Activated effector memory CD4-positive, alpha-beta T cell treated with anti-CD3 and anti-CD28 coated beads, Interleukin-2, amount 50 U/mL, for 16 hours (primary cell): ENCODE measurements at regions not wholly inside any gene's neighbourhood (a gene's known extent, or its start where the extent isn't known, plus 50 kb on each side); places are given as distances from the start of the nearest gene placed in this dataset.

Experiments
- DNase-seq: peaks from one replicate; pipeline ENCODE4 v3.0.0-alpha.2; 2020

DNA sequence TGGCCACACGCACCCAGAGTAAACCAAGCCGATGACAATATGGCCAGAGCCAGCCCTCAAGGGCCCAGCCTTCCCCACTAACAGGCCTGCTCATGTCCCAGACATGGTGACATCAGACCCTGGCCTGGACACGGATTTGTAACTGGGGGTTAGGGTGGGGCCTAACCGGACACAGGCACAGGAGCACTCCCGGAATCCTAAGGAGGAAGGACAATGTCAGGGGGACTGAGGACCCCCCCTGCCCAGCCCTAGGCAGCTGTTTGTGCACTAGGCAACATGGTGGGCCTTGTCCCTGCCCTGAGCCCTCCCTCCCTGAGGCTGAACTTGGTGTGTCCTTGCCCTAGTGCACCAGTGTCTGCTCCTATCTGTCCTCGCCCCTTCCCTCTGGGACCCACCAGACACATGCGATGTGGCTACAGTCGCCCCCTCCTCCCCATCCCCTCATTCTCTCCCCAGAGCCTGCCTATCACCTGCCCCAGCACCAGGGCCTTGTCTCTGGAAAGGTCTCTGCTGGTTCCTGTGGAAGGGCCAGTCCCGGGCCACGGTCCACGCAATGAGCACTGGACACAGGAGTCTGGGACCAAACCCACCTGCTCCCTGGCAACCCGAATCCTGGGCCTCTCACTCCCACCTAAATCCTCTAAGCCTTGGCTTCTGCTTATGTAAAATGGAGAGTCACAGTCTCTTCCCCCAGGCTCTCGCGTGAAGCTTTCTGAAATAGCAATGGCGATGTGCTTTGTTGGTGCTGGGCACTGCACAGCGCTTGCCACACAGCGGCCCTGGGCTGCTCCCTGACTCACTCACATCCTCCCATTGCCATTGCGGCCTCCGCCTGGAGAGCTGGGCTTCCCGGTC lies 76.5 kb upstream of the RAB6C start:
- DNase-seq: peak; percentile 41

DNA sequence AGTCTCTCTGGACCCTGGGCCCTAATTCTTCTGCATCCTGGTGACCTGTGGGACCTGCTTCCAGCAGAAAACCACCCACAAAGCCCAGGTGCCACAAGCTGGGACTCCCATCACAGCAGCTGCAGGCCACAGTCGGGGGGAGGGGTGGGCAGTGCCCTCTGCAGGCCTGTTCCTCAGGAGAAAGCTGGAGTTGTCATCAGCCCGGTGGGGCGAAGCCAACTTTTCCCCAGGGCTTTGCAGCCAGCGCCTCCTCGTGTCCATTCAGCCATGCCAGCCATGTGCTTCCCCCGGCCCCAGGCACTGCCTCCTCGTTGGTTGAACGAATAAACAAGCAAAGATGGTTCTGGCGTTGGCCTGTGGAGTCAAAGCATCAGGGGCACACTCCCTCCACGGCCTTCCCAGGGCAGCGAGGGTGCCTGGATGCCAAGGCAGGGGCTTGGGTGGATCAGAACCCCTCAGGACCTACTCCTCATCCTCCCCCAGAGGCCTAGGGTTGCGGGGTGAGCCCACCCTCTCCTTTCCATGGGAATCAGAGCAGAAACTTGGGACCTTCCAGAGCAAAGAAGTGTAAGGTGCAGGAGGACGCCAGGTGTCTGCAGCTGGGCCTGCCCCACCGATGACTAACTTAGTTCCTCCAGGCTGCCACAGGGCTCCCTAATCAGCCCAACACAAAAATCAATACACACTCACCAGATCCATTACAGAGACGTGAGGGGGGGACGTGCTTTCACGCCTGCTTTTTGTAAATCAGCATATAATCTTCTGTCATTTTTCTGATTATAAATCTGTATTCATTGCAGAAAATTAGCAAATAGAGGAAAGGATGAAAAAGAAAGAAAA lies 75.7 kb upstream of the RAB6C start:
- DNase-seq: peak; percentile 58

DNA sequence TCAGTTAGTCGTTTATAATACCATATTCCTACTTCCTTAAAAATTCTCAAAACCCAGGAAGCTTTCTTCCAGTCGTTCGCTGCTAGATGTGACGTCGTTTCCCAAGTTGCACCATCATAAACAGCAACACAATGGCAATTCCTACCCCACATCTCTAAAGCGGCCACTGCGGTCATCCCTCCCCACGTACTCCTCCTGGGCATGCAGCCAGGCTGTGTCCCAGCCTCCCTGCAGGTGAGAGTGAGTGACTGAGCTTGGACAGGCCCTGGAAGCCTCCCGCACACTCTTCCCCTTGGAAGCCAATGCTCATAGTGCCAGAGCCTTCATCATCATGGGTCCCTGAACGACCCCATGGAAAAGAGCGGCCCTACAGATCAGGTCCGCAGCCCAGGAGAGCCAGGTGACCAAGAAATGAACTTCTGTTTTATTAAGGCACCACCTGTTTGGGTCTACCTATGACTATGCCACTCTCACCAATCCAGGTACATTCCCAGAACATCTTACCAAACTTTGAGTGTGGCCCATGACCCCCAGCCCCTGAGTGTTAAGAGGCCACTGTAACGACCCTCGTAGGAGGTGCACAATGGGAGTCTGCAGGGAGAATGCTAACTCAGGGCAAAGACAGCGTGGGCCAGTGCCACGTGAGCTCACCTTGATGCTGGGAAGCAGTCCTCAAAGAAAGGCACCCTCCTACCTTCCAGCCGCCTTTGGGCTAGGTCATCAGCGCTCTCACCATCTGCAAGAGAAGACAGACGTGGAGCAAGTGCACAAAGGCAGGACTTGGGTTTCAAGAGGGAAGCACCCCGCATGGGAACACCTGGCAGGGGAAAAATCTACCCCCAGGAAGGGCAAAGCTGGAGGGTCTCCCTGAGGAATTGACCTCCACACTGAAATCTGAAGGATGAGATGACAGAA lies 74.7 kb upstream of the RAB6C start:
- peak; percentile 19 for DNase-seq

DNA sequence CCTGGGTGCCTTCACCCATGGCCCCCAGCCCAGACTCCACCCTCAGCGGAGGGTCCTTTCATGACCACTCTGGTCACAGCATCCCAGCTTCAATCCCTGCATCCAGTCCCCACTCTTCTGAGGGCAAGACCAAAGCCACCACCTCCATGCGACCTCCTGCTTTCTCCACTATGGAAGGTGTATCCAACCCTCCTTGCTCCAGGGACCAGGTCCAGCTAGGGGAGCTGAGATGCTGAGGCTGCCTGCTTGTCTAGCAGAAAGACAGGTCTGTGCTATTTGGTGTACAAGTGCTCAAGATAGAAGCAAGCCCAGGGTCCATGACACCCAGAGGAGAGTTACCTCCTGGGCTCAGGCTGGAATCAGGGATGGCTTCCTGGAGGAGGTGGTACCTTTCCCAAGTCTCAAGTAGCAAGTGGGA lies 73.8 kb upstream of the RAB6C start:
- peak; percentile 28 for DNase-seq

DNA sequence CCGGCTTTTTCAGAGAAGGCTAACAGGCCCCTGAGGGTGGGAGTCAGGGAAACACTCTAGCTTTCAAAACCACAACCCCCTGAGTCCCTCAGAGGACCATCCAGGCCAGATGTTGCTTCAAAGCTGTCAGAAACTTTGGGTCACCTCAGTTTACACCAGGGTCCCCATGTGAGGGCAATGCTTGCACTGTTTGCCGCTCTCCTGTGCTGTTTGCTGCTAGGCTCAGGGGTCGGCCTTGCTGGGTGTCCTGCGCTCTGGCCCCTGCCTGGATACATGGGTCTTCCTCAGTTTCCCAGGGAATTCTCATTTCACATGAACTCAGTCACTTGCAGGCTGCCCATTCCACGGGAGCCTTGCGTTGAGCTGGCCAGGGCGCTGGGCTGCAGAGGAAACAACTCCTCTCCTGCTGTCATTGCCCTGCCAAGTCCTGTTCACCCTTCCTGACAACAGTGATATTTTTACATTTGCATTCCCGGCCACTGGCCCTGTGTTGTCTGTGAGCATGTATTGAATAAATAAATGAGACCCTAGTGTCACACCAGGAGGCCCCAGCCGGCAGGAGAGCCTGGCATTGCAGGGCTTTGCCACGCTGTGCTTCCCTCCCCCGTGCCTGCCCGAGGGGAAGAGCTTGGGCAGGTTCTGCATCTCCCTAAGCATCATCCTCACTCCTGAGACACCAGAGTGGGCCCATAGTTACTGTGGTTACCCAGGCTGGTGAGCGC lies 73.2 kb upstream of the RAB6C start:
- peak; percentile 57 for DNase-seq

DNA sequence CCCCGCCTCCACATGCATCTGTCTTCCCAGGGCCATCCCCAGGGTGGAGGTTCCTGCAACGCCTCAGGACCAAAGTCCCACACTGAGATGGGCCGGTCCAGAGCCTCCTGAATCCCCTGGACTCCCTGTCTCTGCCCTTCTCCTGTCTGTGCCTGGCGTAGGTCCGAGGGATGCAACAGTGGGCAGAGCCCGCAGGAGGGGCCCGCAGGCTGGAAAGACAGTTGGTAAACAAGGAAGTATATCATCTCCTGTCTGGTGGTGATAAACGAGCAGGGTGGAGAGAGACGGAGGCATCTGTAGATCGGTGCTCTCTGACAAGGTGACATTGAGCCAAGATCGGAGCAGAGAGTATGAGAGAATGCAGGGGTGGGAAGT lies 72.6 kb upstream of the RAB6C start:
- peak; percentile 48 for DNase-seq

DNA sequence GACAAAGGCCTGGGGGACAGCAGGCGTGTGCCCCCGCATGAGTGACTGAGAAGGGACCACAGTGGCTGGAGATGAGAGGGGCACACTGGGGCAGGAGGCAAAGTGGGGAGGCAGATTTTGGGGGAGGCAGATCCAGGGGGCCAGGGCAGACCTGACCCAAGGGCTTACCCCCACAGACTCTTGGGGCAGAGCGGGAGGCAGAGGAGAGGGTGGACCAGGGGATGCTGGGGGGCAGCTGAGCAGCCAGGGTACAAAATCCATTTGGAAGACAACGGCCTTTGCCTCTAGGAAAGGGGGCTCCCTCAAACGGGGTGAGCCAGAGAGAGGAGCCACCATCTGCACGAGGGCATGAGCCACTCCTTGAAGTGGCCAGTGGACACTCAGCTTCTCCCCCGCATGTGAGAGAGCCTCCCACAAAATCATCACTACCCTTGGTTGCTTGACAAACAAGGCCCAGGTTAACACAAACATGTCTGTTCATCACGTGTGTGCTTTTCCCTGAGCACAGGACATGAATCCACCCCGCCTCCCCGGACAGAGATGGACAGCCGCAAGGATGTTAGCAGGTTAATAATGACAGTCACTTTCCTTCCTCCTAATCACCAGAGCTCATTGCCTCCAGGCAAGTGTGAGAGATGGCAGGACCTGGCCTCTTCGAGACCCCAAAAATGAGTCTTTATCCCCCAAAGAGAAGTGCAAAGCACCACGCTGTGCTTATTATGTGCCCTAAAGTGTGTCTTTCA lies 72.0 kb upstream of the RAB6C start:
- DNase-seq: no peak

DNA sequence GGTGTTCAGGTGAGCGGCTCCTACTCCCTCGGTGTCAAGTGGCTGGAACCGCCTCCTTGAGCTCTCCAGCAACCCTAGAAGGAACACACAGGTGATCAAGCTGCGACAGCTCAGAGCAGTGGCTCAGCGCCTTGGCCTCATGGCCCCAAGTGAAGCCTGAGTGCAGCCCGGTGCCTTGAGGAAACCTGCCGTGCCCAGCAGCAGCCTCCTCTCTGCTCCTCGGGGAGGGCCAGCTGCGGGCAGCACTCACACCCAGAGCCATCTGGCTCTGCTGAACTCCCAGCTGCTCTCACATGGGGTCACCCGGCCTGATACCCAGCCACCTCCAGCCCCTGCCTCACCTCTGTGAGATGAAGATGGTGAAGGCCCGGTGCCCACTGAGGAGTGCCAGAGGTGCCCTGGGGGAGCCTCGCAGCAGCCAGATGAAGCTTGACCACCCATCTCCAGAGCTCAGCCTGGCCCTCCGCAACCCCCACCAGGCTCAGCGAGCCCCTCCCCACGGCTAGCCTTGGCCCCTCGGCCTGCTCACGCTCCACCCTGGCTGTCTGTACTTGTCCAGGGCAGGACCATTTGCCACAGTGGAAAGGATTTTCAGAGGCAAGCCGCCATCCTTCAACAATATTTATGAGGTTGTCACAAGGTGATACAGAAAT lies 70.6 kb upstream of the RAB6C start:
- DNase-seq: peak; percentile 49

DNA sequence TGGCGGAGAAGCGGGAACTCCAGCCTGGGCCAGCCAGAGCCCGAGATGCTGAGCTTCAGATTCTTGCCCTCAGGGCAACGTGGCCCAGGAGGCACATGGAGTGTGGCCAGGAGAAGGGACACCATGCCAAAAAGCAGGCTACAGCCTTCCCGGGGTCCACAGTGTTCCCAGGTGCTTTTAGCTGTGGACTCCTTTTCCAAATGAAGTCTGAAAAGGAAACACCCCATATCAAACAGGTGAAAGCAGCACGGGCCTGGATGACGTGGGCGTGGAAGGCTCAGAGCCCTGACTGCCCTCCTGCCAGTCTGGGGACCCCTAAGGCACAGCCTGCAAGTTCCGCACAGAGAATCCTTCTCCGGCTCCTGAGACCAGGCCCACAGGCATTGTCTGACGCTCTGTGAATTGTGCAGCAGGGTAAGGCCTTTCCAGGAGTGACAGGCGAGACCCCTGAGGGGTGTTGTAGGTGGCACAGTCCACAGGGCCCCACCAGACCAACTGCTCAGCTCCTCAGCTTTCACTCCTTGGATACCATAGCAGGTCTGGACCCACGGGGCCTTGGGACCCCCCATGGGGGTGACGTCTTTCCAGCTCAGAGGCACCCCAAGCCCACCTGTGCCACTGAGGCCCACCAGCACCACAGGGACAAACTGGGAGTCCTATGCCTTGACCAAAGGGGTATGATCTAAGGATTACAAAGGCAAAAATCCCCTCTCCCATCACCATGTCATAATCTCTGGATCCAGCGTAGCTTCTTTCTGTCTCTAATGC lies 69.6 kb upstream of the RAB6C start:
- DNase-seq: peak; percentile 44

DNA sequence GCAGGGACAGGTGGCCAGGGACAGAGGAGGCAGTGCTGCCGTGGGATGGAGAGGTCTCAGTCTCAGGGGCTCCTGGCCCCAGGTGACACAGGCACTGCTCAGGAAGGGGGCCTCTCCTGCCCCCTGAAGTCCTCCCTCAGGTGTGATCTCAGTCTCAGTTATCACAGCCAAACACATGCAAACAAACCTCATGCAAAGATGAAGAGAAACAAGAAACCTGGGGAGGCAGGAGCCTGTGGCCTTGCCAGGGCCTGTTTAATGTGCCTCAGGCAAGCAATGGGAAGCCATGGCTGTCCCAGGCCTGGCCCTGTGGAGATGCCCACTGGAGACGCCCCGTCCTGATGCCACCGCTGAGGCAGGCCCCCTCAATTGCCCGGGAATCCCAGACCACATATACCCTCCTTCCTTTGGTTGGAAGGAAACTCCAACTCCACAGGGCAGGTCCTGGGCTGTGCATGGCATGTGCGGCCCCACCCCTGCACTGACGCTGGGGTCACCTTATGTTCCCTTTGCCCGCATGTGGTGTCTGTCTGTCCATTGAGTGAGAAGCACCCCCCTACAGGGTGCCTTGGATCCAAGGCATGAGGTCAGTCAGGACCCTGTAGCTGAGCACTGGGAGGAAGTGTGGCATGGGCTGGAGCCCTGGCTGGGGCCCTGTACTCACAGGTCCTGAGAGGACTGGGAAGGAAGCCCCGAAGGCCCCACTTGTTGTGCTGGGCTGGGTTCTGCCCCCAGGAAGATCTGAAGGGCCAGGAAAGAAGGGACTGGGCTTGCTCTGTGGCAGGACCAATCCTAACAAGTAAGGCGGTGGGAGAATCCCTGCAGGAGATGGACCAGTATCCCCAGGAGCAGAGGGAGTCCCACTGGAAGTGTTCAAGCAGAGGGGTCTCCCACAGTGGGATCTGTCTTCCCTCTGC lies 68.8 kb upstream of the RAB6C start:
- peak; percentile 55 for DNase-seq

DNA sequence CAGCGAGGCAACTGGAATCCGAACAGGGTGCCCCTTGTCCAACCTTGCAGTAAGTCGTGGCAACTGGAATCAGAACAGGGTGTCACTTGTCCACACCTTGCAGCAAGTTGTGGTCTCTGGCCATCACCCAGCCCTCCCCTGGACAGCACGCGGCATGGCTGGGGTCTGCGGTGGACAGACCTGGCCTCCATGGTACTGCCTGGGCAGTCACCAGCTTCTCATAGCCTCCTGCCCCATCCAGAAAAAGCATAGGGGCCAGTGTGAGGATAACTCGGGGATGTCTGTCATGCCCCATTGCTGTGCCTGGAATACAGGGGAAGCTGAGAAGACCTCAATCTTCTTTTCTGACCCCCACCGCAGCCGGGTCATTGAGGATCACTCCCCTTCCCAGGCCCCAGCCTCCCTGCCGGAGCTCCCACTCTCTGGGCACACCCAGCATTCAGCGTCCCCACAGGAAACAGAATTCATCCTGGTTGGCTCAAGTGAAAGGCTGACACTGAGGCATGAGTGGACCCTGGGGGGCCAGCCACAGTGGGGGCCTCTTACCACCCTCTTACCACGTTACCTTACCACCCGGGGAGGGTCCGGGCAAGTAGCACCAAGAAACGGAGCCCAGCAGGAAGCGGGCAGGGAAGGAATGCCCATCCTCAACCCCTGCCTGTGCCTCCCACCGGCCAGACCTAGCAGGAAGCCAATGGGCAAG lies 68.0 kb upstream of the RAB6C start:
- peak; percentile 54 for DNase-seq

DNA sequence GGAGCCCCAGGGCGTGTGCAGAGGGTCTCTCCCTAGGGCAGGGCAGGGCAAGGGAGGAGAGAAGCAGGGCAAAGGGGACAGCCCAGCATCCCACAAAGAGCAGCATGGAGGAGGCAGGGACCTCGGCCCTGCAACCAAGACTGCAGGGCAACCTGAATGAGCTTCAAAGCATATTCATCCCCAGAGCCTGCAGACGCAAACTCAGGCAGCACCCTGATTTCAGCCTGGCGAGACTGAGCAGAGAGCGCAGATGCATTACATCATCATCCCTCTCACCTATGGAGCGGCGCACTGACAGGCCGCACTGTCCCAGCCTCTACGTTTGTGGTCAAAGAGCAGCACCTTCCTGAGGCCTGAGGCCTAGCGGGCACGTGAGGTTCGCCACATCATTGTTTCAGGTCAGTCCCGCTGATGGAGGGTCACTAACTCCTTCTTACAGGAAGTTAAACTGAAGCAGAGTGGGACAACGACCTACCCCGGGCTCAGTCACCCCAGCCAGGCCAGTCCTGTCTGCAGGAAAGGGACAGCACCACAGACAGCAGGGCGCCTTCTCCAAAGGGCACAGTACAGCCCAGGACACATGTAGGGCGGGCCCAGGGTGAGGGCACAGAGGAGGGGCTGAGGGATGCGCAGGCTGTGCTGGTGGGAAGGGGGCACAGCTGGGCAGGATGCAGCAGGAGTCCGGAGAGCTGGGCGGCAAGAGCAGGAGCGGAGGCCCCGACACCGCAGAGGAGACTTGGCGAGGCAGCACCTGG lies 67.2 kb upstream of the RAB6C start:
- DNase-seq: peak; percentile 52

DNA sequence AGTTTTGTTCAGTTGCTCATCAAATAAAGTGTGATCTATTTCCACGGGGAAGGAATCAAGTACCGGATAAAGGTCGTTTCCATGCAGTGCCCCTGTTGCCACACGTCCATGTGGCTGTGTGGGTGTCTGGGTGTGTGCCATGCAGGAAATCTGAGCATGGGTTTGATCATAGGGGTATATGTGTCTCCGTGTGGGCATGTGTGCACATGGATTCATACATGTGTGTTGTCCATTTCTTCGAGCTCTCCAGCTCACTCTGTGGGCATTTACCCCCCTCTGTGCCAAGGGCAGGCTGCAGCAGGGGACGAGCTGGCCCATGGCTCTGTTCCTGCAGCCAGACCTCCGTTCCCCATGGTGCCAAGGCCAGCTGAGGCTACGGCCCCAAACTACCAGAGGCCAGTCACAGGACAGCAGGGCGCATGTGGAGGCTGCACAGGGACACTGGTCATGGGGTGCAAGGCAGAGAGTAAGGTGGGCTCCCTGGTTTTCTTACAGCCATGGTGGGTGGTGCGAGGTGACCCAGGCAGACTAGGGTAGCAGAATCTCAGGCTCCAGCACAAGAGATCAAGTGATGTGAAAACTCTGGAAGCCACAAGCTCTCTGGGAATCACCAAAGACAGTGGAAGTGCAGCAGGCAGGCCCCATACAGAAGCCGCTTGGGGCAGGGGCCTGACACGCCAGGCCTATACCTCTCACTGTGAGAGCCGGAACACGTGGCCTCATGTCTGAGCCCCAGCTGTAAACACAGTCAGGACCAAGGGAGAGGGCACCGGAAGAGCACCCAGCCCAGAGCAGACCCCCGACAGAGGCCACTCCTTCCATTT lies 66.4 kb upstream of the RAB6C start:
- peak; percentile 44 for DNase-seq

DNA sequence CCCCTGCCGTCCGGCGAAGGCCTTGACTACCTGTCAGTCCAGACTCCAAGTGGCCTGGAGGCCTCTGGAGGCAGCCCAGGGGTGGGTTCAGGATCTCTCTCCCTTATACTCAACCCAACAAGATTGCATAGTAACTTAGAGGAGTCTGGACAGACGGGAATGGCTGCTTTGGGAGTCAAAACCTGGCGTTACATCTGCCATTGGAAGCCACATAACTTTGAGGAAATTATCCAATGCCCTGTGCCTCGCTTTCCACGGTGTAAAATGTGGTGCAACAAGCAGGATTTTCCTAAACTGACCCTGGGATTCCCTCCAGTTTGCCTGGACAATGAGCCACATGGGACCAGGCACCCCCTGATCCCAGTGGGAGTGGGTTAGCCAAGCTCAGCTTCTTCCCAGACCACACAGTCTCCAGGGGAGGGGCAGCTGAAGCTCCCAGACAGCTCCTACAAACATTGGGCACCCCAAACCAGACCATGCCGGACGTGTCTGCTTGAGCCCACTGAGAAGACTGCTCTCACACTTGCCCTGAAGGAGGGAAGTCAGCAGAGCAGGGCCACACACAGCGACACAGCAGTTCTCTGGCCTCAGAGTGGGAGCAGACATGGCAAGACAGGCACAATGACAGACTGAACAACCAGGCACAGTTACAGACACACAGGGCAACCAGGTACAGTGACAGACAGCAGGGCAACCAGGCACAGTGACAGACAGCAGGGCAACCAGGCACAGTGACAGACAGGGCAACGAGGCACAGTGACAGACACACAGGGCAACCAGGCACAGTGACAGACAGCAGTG lies 65.6 kb upstream of the RAB6C start:
- peak; percentile 43 for DNase-seq

DNA sequence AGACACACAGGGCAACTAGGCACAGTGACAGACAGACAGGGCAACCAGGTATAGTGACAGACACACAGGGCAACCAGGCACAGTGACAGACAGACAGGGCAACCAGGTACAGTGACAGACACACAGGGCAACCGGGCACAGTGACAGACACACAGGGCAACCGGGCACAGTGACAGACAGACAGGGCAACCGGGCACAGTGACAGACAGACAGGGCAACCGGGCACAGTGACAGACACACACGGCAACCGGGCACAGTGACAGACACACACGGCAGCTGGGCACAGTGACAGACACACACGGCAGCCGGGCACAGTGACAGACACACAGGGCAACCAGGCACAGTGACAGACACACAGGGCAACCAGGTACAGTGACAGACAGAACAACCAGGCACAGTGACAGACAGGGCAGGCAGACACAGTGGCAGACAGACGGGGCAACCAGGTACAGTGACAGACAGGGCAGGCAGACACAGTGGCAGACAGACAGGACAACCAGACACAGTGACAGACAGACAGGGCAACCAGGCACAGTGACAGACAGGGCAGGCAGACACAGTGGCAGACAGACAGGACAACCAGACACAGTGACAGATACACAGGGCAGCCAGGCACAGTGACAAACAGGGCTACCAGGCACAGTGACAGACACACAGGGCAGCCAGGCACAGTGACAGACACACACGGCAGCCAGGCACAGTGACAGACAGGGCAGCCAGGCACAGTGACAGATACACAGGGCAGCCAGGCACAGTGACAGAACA lies 64.7 kb upstream of the RAB6C start:
- peak; percentile 24 for DNase-seq
